Parathyroid adenoma (tissue), 2 donors: ENCODE measurements at regions not wholly inside any gene's neighbourhood (a gene's known extent, or its start where the extent isn't known, plus 50 kb on each side); places are given as distances from the start of the nearest gene placed in this dataset.

Experiments
- H2AFZ ChIP-seq: fragments of 300-600 bp; sonication (generic); one replicate; pipeline ENCODE4 v1.7.0; 2017; ENCODE audit warnings: antibody characterized with exemption, mild to moderate bottlenecking
- H3K27ac ChIP-seq: fragments of 300-600 bp; sonication (generic); one replicate; pipeline ENCODE4 v1.7.0; 2017
- H3K27me3 ChIP-seq: fragments of 300-600 bp; sonication (generic); one replicate; pipeline ENCODE4 v1.7.0; 2017; ENCODE audit warnings: low read length; ENCODE audit not compliant: control insufficient read depth, insufficient read depth
- H3K36me3 ChIP-seq: fragments of 300-600 bp; sonication (generic); one replicate; pipeline ENCODE4 v1.7.0; 2017; ENCODE audit warnings: low read length; ENCODE audit not compliant: control insufficient read depth, insufficient read depth
- H3K4me1 ChIP-seq: fragments of 300-600 bp; sonication (generic); one replicate; pipeline ENCODE4 v1.7.0; 2017; ENCODE audit warnings: control low read depth
- H3K4me2 ChIP-seq: fragments of 300-600 bp; sonication (generic); one replicate; pipeline ENCODE4 v1.7.0; 2017; ENCODE audit warnings: low read length
- H3K4me3 ChIP-seq: fragments of 300-600 bp; sonication (generic); one replicate; pipeline ENCODE4 v1.7.0; 2017; ENCODE audit warnings: low read depth, low read length
- H3K79me2 ChIP-seq: fragments of 300-600 bp; sonication (generic); one replicate; pipeline ENCODE4 v1.7.0; 2017; ENCODE audit warnings: control low read depth
- H3K9ac ChIP-seq: fragments of 300-600 bp; sonication (generic); one replicate; pipeline ENCODE4 v1.7.0; 2017; ENCODE audit warnings: mild to moderate bottlenecking
- H3K9me3 ChIP-seq: fragments of 300-600 bp; sonication (generic); one replicate; pipeline ENCODE4 v1.7.0; 2017; ENCODE audit warnings: low read length; ENCODE audit not compliant: control insufficient read depth
- CTCF ChIP-seq: fragments of 300-600 bp; sonication (generic); IDR thresholded peaks from one replicate; pipeline ENCODE4 v1.7.0; 2017; ENCODE audit warnings: antibody characterized with exemption, mild to moderate bottlenecking
- donor health status: primary hyperparathyroidism.

- Histone ChIP-seq H3K4me3 (no peak overlapping the region), H3K27ac (no peak overlapping the region), H3K4me2 (no peak overlapping the region), H3K36me3 (no peaks in the 10 kb centered on the region), H3K79me2 (no peaks in the 10 kb centered on the region), H3K9me3 (no peaks in the 10 kb centered on the region), H3K27me3 (no peaks in the 10 kb centered on the region), H3K9ac (no peak overlapping the region), H3K4me1 (no peaks in the 10 kb centered on the region), H2AFZ (no peak overlapping the region)
- no peak for TF ChIP-seq CTCF
Measured at GRCh38 chr18:25646971-25647370, 295.0 kb upstream of the ZNF521 start.

- no peak for TF ChIP-seq CTCF
Measured at GRCh38 chr18:25639596-25639995, 287.6 kb upstream of the ZNF521 start.

GRCh38 chr18:25633563-25633962 lies 281.6 kb upstream of the ZNF521 start:
- no peaks in the 10 kb centered on the region for H3K4me1 ChIP-seq
- H3K4me3 ChIP-seq: no peak overlapping the region
- H3K27ac ChIP-seq: no peak overlapping the region
- H3K36me3 ChIP-seq: no peaks in the 10 kb centered on the region
- H3K4me2 ChIP-seq: no peak overlapping the region
- no peak overlapping the region for H2AFZ ChIP-seq
- H3K27me3 ChIP-seq: no peaks in the 10 kb centered on the region
- no peaks in the 10 kb centered on the region for H3K9me3 ChIP-seq
- TF ChIP-seq CTCF: no peak
- H3K79me2 ChIP-seq: no peaks in the 10 kb centered on the region
- H3K9ac ChIP-seq: no peak overlapping the region

More at GRCh38 chr18:25639596-25639995, 287.6 kb upstream of the ZNF521 start:
- Histone ChIP-seq H3K9ac (no peak overlapping the region), H3K36me3 (no peaks in the 10 kb centered on the region), H3K4me3 (no peak overlapping the region), H3K27ac (no peak overlapping the region), H3K27me3 (no peaks in the 10 kb centered on the region), H2AFZ (no peak overlapping the region), H3K9me3 (no peaks in the 10 kb centered on the region), H3K4me2 (no peak overlapping the region), H3K4me1 (no peaks in the 10 kb centered on the region), H3K79me2 (no peaks in the 10 kb centered on the region)

GRCh38 chr18:25630682-25631081 lies 278.7 kb upstream of the ZNF521 start:
- Histone ChIP-seq H3K36me3 (no peaks in the 10 kb centered on the region), H3K9ac (no peak overlapping the region), H3K4me2 (no peak overlapping the region), H2AFZ (no peak overlapping the region), H3K79me2 (no peaks in the 10 kb centered on the region), H3K27ac (no peak overlapping the region), H3K27me3 (no peaks in the 10 kb centered on the region), H3K4me1 (no peaks in the 10 kb centered on the region), H3K9me3 (no peaks in the 10 kb centered on the region), H3K4me3 (no peak overlapping the region)
- no peak for TF ChIP-seq CTCF

- Histone ChIP-seq H3K9ac (no peak overlapping the region), H3K9me3 (no peaks in the 10 kb centered on the region), H3K36me3 (no peaks in the 10 kb centered on the region), H3K4me3 (no peak overlapping the region), H3K27ac (no peak overlapping the region), H3K4me1 (no peaks in the 10 kb centered on the region), H2AFZ (no peak overlapping the region), H3K4me2 (no peak overlapping the region), H3K79me2 (no peaks in the 10 kb centered on the region), H3K27me3 (no peaks in the 10 kb centered on the region)
- TF ChIP-seq CTCF: no peak
Measured at GRCh38 chr18:25621682-25622081, 269.7 kb upstream of the ZNF521 start.
